Omental fat pad (tissue), 3 donors: ENCODE measurements at regions not wholly inside any gene's neighbourhood (a gene's known extent, or its start where the extent isn't known, plus 50 kb on each side); places are given as distances from the start of the nearest gene placed in this dataset.
"Not testable (repeated sequence)": the region's sequence is repeated elsewhere in the genome, so short reads cannot be mapped to it uniquely, and the experiment has no call there.

ENCODE experiments used
- ATAC-seq: fragments of 150-250 bp; one replicate; pipeline ENCODE4 v1.9.1; 2016; ENCODE audit warnings: mild to moderate bottlenecking, moderate library complexity; ENCODE audit not compliant: low FRiP score
- DNase-seq: peaks from one replicate; pipeline ENCODE4 v3.0.0-alpha.2; 2019; ENCODE audit warnings: low spot score
- CTCF ChIP-seq, 3 donors: fragments of 450-650 bp; IDR thresholded peaks; one replicate each; pipeline ENCODE4 v1.5.1; 2016 to 2017; ENCODE audit warnings: antibody characterized with exemption in 3 of 3, mild to moderate bottlenecking in 3 of 3, moderate library complexity in 2 of 3

- no peak for ATAC-seq
- TF ChIP-seq CTCF (IDR thresholded peaks at IDR 0.05): no peak
- no peak for DNase-seq
Measured at GRCh38 chr1:192877283-192877886, 68.5 kb downstream of the RGS2 start.

- ATAC-seq (no peak), DNase-seq (no peak)
- TF ChIP-seq CTCF (IDR thresholded peaks at IDR 0.05): no peak
Measured at GRCh38 chr1:192878249-192878648, 69.4 kb downstream of the RGS2 start.

- no peak for ATAC-seq
- DNase-seq: no peak
- no peak for TF ChIP-seq CTCF (IDR thresholded peaks at IDR 0.05)
Measured at GRCh38 chr1:192879406-192879805, 70.6 kb downstream of the RGS2 start.

GRCh38 chr1:192880231-192880630, 71.4 kb downstream of the RGS2 start:
- no peak for TF ChIP-seq CTCF (IDR thresholded peaks at IDR 0.05)
- no peak for DNase-seq
- no peak for ATAC-seq

GRCh38 chr1:192884241-192884640, 75.4 kb downstream of the RGS2 start:
- no peak for ATAC-seq
- no peak for TF ChIP-seq CTCF (IDR thresholded peaks at IDR 0.05)
- DNase-seq: no peak

GRCh38 chr1:192885387-192885786, 76.5 kb downstream of the RGS2 start:
- DNase-seq, ATAC-seq: not testable (repeated sequence)

- ATAC-seq (no peak), DNase-seq (no peak)
- no peak for TF ChIP-seq CTCF (IDR thresholded peaks at IDR 0.05)
Measured at GRCh38 chr1:192887426-192887825, 78.6 kb downstream of the RGS2 start.

- no peak for DNase-seq
- TF ChIP-seq CTCF (IDR thresholded peaks at IDR 0.05): no peak
- no peak for ATAC-seq
Measured at GRCh38 chr1:192888574-192888973, 79.7 kb downstream of the RGS2 start.
